T47D (cell line): ENCODE measurements at regions not wholly inside any gene's neighbourhood (a gene's known extent, or its start where the extent isn't known, plus 50 kb on each side); places are given as distances from the start of the nearest gene placed in this dataset.
"Not testable (repeated sequence)": the region's sequence is repeated elsewhere in the genome, so short reads cannot be mapped to it uniquely, and the experiment has no call there.

Experiments used
- DNase-seq, 2 experiments: peaks; one replicate each; pipeline versions ENCODE4 v3.0.0 to v3.0.0-alpha.2; 2011 to 2012; ENCODE audit warnings: low read depth in 1 of 2, low spot score in 1 of 2
- JUND ChIP-seq: IDR thresholded peaks from 2 replicates; pipeline ENCODE4 v1.6.1; 2012; ENCODE audit warnings: low read depth
- in situ Hi-C: cut with HindIII; loops from 2 replicates; pipeline ENCODE4 v1.10.0; 2016; ENCODE audit warnings: low sequenced_read_pairs, low pct_unique_long_range_greater_than_20kb

- in situ Hi-C loops = no loop called here
- TF ChIP-seq JUND = no peak
- DNase-seq = no peak
Measured at GRCh38 chr12:91657032-91657431, 474.4 kb upstream of the DCN start.

- no peak for DNase-seq
- no peak for TF ChIP-seq JUND
- in situ Hi-C loops = no loop called here
Measured at GRCh38 chr12:91655966-91656365, 473.3 kb upstream of the DCN start.

- TF ChIP-seq JUND = no peak
- no peak for DNase-seq
- in situ Hi-C loops = no loop called here
Measured at GRCh38 chr12:91654087-91654486, 471.5 kb upstream of the DCN start.

GRCh38 chr12:91651728-91652127 is 469.1 kb upstream of the DCN start:
- TF ChIP-seq JUND = no peak
- in situ Hi-C loops = no loop called here
- no peak for DNase-seq

- in situ Hi-C loops = no loop called here
- no peak for DNase-seq
- TF ChIP-seq JUND = no peak
Measured at GRCh38 chr12:91643763-91644162, 461.1 kb upstream of the DCN start.

GRCh38 chr12:91640021-91640420 is 457.4 kb upstream of the DCN start:
- in situ Hi-C loops = no loop called here
- no peak for TF ChIP-seq JUND
- DNase-seq = no peak

- no peak for DNase-seq
- in situ Hi-C loops = no loop called here
- TF ChIP-seq JUND = no peak
Measured at GRCh38 chr12:91639327-91639726, 456.7 kb upstream of the DCN start.

- no peak for DNase-seq
- TF ChIP-seq JUND = no peak
- in situ Hi-C loops = no loop called here
Measured at GRCh38 chr12:91637789-91638624, 455.4 kb upstream of the DCN start.

GRCh38 chr12:91636721-91637120 is 454.1 kb upstream of the DCN start:
- in situ Hi-C loops = no loop called here
- no peak for DNase-seq
- TF ChIP-seq JUND = no peak

GRCh38 chr12:91634386-91634713 is 451.7 kb upstream of the DCN start:
- DNase-seq, in situ Hi-C loops: not testable (repeated sequence)

- in situ Hi-C loops = no loop called here
- no peak for TF ChIP-seq JUND
- DNase-seq = no peak
Measured at GRCh38 chr12:91633734-91634357, 451.2 kb upstream of the DCN start.

- in situ Hi-C loops = no loop called here
Measured at GRCh38 chr12:91633206-91633605, 450.6 kb upstream of the DCN start.

GRCh38 chr12:91632042-91632786 is 449.6 kb upstream of the DCN start:
- DNase-seq = no peak
- in situ Hi-C loops = no loop called here
- no peak for TF ChIP-seq JUND

More at GRCh38 chr12:91633206-91633605, 450.6 kb upstream of the DCN start:
- TF ChIP-seq JUND = no peak
- no peak for DNase-seq
